ENCODE measurements at regions not wholly inside any gene's neighbourhood (a gene's known extent, or its start where the extent isn't known, plus 50 kb on each side); places are given as distances from the start of the nearest gene placed in this dataset.
"Not testable (repeated sequence)": the region's sequence is repeated elsewhere in the genome, so short reads cannot be mapped to it uniquely, and the experiment has no call there.

DNA sequence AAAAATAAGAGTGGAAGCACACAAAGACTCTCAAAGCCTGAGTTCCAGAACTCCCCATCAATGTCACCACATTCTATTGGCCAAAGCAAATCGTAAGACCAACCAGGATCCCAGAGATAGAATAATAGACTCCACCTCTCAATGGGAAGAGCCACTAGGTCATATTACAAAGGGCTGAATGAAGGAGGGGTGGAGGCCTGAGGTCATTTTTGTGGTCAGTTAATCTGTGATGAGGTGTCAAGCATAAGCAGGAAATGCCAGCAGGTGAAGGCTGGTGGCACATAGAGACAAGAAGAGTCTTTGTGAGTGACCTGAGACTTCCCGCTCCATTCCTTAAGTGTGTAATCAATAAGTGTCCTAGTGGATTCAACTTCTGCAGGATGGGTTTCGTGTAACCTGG, 144.3 kb downstream of the TFCP2L1 start:
- no peak for DNase-seq

DNA sequence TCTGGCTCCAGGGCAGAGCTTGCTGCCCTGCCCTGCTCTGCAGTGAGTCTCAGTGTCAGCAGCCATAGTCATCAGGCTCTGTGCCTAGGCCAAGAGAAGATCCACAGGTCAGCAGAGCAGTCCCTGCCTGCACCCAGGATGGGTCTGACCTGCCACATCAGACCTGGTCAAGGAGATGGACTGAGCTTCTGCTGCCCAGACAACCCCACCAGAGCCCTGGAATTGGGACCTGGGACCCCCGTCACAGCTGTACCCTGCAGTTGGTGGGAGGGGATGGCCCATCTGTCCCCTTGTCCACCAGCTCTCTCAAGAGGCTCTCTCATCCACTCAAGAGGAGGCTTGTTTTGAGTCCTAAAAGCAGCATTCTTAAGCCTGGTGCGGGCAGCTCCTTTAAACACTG, 142.6 kb downstream of the TFCP2L1 start:
- no peak for DNase-seq

DNA sequence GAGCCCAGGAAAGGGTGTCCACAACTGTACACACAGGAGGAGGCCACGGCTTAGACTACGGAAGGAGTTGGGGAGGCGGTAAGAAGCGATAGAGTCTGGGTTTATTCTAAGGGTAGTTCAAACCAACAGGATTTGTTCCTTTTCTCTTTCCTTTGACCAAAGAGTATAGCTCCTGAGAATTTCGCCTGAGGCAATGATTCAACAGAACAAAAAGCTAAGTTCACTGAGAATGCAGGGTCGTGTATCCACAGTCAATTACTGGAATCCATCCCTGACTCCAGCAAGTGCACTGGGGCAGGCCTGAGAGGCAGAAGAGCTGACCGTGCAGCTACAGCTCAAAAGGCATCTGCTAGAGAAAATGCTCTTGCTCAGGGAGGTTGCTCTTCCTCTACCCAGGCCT, 140.9 kb downstream of the TFCP2L1 start:
- DNase-seq: no peak

DNA sequence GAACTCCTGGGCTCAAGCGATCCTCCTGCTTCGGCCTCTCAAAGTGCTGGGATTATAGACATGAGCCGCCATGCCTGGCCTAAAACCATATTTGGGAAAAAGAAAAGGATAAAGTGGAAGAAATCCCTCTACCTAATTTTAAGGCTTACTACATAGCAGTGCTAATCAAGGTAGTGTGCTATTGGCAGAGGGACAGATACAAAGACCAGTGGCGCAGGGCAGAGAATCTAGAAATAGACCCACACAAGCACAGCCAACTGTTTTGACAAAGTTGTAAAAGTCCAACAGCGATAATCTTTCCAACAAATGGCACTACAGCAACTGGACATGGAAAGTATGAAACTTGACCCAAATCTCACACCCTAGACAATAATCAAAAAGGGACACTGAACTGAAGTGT, 138.4 kb downstream of the TFCP2L1 start:
- DNase-seq: no peak

DNA sequence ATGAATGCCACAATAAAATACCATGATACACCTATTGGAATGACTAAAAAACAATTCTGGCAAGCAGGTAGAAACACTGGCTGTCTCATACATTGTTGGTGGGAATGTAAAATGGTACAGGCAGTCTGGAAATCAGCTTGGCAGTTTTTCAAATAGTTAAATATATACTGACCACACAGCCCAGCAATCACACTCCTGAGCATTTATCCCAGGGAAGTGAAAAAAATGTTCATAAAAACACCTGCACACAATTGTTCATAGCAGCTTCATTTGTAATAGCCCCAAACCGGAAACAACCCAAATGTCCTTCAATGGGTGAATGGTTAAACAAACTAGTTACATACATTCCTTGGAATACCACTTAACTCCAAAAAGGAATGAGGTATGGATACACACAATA, 137.2 kb downstream of the TFCP2L1 start:
- no peak for DNase-seq

DNA sequence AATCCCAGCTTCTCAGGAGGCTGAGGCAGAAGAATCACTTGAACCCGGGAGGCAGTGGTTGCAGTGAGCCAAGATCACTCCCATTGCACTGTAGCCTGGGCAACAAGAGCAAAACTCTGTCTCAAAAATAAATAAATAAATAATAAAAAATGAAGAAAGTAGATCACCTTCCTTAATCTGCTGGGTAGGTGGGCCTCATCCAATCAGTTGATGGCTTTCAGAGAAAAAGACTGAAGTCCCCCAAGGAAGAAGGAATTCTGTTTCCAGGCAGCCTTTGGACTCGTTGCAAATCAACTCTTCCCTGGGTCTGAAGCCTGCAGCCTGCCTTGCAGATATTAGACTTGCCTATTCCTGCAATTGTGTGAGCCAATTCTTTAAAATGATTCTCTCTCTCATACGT, 136.5 kb downstream of the TFCP2L1 start:
- DNase-seq: no peak

DNA sequence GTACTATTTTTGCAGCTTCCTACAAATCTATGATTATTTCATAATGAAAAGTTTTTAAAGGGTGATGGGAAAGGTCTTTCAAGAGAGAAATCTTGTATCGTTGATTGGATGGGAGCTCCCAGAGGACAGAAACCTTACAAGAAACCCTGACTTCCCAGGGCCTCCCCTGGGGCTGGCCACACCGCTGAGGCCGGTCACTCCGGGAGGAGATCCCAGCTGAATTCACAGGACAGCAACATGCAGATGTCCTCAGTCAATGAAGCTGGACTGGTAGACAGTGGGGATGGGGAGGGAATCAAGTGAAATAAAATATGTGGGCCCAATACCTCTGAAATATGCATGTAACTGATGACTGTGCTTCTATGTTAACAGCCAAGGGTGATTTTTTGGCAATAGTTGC, 135.6 kb downstream of the TFCP2L1 start:
- DNase-seq: no peak

DNA sequence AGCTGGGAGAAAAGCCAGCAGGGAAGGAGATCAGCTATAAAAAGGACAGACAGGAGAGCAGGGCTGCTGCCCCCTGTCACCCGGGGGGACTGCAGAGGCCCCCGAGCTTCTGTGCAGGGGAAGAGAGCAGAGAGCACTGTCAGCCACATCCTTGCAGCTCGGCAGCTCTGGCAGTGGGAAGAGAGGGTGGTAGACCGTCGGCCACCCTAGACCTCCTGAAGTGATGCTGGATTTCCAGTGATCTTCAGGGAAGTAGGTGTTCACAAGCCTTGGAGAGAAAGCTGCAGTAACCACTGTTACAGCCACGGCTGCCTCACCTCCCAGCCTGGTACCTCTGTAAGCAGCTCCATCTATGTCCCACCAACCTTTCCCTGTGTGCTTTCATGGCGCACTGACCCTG, 134.9 kb downstream of the TFCP2L1 start:
- no peak for DNase-seq

DNA sequence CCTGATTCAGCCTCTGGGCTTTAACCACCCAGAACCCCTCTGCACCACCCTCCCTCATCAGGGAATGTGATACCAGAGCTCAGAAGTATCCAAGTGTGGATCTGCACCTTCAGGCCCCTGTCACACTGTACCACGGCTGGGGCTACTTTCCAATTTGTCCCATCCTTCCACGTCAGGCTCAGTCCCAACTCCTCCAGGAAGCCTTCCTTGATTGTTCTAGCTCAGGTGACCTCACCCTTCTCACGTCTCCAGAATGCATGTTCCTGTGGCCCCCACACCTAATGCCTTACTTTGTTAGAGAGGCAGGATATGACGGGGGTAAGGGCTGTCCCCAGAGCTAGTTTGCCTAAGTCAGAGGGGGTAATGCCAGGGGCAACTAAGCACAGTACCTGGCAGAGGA, 134.3 kb downstream of the TFCP2L1 start:
- DNase-seq: no peak

DNA sequence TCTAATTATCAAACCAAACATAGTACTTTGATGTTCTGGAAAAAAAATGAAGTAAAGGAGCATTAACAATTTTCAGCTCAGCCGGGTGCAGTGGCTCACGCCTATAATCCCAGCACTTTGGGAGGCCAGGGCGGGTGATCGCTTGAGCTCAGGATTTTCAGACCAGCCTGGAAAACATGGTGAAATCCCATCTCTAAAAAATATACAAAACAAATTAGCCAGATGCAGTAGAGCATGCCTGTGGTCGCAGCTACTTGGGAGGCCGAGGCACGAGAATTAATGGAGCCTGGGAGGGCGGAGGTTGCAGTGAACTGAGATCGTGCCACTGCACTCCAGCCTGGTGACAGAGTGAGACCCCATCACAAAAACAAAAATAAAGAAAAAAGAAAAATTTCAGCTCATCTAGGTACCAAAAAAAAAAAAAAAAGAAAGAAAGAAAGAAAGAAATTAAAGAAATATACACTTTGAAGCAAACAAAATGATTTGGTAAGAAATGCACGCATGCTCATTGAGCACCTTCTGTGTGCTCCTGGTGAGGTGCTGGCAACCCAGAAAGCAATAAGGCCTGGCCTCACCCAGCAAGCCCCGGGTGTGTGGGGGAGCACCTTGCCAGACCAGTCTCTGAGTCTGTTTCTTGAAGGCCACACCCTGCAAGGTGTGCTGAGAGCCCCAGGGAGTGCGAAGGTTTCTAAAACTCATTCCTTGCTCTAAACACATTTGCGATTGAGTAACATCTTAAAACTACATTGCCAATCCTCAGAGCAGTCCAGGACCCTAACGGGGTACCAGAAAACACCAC, 133.5 kb downstream of the TFCP2L1 start:
- no peak for DNase-seq

DNA sequence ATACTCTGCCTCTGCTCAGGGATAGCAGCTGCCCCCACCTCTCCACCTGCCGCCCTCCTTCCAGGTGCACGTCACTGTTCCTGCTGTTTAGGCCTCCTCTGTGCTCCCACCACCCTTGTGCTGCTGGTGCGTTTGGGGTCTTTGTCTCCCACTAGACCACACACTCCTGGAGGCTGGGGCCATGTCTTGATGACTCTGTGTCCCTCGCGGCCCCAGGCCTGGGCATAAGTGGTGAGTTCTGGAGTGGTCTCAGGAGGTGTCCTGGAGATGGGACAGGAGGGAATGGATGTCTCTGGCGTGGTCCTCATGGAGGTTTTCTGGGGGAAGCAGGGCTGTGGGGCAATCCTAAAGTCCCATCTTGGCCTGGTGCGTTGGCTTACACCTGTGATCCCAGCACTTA, 132.1 kb downstream of the TFCP2L1 start:
- DNase-seq: no peak

DNA sequence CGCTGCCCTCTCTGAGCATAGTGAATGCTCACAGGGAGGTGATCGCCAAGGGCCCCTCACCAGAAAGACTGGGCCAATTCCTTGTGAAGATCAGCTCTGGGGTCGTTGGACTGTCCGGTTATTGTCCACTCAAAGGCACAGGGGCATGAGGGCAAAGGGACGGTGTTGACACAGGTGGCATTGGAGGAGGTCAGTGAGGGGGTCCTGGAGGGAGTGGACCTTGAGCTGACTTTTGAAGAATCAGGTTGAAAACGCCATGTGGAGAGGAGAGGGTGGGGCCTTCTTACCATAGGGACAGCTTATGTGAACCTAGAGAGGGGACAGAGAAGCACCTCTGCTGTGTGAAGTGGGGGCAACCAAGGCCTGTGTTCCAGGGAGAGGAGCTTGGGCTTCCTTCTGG, 131.5 kb downstream of the TFCP2L1 start:
- DNase-seq: no peak

DNA sequence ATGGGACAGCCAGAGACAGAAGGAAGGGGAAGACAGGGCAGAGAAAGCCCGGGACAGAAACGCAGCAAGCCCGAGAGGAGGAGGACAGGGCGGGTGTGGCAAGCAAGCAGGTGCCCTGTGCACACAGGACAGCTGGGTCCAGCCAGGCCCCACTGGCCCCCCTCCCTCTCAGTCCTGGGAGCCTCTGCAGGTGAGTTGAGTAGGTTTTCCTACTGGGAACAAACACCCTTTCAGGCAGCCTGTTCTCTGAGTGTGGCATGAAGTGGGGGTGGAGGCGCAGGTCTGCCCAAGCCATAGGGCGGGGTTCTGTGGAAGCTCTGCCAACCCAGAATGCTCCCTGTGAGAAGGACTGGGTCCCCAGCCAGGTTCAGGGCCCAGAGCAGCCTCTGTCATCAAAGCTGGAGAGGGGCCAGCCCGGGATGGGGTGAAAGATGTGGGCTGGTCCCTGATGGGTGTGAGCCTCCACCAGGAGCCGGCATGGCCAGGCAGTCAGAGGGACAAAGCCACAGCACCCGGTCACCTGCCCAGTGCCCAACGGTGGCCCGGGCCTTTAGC, 129.4 kb downstream of the TFCP2L1 start:
- DNase-seq: no peak

DNA sequence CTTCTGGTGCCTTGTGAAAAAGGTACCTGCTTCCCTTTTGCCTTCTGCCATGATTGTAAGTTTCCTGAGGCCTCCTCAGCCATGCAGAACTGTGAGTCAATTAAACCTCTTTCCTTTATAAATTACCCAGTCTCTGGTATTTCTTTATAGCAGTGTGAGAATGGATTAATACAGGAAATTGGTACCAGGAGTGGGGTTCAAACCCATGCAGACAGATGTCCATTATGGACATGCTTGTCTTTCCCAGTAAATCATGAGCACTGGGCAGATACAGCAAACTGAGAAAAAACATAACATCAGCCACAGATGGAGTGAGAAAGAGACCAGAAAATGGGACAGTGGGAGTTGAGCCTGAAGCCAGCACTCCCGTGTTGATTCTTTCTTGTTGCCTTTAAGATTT, 127.5 kb downstream of the TFCP2L1 start:
- not testable (repeated sequence) for DNase-seq

DNA sequence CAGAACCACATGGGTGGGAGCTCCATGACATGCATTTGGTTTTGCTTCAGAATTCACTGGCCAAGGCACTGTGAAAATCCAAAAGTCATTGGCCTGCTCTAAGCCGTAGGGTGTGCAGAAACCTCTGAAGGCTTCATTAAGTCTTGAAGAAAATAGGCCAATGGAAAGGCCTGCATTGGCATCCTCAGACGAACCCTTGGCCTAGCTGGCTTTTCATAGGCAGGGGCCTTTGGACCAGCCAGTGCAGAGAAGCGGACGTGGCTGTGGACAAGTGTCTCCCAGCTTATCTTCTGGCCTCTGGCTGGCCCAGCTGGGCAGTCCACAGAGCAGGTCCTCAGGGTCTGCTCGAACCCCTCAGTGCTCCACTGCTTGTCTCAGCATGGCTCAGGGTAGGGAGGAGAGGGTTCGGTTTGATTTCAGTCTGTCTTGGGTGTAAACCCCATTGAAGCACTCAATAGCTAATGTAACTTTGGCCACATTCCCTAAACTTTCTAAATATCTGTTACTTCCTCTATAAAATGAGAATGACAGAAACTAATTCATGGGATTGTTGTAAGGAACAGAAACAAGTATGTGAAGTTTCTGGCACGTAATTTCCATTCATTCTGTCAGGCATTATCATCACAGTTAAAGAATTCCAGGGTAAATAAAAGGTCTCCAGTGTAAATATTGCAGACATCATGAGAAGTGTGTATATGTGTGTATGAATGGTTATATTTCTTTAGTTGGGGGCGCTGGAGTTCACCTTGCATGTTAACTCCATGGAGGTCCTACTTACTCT, 125.5 kb downstream of the TFCP2L1 start:
- DNase-seq: no peak

DNA sequence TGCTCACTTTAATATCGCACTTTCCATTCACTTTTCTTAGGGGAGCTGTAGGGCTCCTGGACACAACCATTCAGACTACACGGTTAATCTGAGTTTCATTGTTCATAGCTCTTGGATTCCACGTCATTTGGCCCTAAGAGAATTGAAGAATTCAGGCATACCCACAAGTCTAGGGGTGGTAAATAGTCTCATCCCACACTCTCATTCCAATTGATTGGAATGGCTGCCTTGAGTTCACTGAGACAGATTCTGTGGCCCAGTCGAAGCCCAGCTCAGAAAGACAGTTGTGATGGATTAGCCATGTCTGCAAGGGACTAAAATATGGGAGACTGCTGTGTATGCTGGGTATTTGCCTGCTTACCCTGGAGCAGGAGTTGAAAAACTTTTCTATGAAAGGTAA, 124.6 kb downstream of the TFCP2L1 start:
- DNase-seq: no peak

DNA sequence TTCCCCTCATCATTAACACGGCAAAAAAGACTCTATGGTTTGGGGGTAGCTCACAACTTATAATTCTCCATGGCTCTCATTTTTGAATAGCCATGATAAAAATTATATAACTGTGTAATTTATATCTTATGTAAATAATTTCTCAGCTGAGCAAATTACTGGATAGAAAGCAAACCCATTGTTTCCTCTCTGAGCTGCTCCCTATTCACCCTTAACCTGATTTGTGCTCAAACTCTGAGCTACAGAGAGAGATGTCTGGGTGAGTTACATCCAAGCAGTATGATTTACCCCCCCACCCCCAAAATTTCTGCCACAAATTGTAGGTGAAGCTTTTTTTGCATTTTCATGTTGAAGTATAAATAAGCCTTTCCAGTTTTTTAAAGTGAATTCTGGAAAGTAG, 123.7 kb downstream of the TFCP2L1 start:
- no peak for DNase-seq

DNA sequence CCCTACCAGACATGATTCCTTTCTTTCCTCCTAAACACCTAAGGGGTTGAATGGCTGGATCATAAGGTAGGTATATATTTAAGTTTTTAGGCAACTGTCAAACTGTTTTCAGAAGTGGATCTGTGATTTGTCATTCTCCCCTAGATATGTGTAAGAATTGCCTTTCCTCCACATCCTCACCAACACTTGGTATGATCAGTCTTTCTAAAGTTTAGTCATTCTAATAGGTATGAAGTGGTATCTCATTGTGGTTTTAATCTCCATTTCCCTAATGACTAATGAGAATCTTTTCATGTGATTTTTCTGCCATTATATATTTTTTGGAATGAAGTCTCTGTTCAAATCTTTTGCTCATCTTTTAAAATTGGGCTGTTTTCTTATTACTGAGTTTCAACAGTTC, 122.1 kb downstream of the TFCP2L1 start:
- DNase-seq: no peak

DNA sequence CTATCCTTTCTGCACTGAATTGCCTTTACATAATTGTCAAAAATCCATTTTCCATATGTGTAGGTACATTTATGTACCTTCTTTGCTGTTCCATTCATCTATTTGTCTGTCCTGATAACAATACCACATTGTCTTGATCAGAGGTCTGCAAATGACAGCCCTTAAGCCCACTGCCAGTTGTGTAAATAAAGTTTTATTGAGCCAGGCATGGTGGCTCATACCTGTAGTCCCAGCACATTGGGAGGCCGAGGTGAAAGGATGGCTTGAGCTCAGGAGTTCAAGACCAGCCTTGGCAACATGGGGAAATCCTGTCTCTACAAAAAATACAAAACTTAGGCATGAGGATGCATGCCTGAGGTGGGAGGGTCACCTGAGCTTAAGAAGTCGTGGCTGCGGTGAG, 121.0 kb downstream of the TFCP2L1 start:
- DNase-seq: no peak

DNA sequence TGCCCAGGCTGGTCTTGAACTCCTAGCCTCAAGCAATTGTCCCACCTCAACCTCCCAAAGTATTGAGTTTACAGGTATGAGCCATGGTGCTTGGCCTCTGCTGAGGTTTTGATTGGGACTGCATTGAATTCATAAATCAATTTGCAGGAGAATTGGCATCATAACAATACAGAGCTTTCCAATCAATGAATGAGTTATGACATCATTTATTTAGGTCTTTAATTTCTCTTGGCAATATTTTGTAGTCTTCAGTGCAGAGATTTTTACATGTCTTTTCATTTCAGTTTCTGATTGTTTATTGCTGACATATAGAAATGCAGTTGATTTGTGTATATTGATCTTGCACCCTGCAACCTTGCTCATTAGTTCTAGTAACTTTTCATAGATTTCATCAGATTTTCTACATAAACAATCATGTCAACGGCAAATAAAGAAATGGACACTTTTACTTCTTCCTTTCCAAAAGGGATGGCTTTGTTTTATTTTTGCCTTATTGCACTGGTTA, 119.9 kb downstream of the TFCP2L1 start:
- no peak for DNase-seq

Measured in fibroblast of skin of abdomen (primary cell).